Astrocyte of the spinal cord (primary cell): ENCODE measurements at regions not wholly inside any gene's neighbourhood (a gene's known extent, or its start where the extent isn't known, plus 50 kb on each side); places are given as distances from the start of the nearest gene placed in this dataset.

ENCODE experiments used
- DNase-seq: peaks from one replicate; pipeline ENCODE4 v3.0.0; 2011; ENCODE audit warnings: low read depth, low spot score
- H3K4me3 ChIP-seq: 2 replicates; pipeline ENCODE4 v1.5.1; 2011; ENCODE audit warnings: low read depth, mild to moderate bottlenecking, low read length, moderate library complexity
- in situ Hi-C: cut with HindIII; loops from 2 replicates; pipeline ENCODE4 v1.10.0; 2017; ENCODE audit warnings: low sequenced_read_pairs
- TF ChIP-seq, protein P1 (sequence below): IDR thresholded peaks from 2 replicates; pipeline ENCODE4 v1.5.1; 2012; ENCODE audit warnings: low read depth, mild to moderate bottlenecking, low read length, inconsistent platforms

DNA sequence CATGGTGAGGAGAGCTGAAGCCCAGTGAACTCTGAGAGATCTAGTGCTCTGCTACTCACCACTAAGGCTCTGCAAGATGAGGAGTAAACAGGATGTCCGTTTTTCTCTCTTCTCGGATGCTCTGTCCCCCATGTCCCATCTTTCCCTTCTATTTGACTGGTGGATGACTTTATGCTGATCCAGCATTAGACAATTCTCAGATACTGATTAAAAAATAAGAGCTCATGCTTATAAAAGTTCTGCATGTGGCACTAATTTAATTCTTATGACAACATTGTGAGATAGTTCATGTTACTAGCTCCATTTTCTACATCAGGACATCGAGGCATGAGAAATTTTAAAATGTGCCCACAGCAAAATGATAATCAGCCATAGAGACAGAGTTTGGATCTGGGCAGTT is 77.0 kb downstream of the HMHB1 start:
- H3K4me3 ChIP-seq: no peak overlapping the region
- in situ Hi-C loops: no loop called here
- no peak for DNase-seq
- TF ChIP-seq, protein P1, sequence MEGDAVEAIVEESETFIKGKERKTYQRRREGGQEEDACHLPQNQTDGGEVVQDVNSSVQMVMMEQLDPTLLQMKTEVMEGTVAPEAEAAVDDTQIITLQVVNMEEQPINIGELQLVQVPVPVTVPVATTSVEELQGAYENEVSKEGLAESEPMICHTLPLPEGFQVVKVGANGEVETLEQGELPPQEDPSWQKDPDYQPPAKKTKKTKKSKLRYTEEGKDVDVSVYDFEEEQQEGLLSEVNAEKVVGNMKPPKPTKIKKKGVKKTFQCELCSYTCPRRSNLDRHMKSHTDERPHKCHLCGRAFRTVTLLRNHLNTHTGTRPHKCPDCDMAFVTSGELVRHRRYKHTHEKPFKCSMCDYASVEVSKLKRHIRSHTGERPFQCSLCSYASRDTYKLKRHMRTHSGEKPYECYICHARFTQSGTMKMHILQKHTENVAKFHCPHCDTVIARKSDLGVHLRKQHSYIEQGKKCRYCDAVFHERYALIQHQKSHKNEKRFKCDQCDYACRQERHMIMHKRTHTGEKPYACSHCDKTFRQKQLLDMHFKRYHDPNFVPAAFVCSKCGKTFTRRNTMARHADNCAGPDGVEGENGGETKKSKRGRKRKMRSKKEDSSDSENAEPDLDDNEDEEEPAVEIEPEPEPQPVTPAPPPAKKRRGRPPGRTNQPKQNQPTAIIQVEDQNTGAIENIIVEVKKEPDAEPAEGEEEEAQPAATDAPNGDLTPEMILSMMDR: no peak

- in situ Hi-C loops: no loop called here
- H3K4me3 ChIP-seq: no peak overlapping the region
- TF ChIP-seq, protein P1: no peak
Measured at GRCh38 chr5:143889986-143890385, 78.0 kb downstream of the HMHB1 start.

DNA sequence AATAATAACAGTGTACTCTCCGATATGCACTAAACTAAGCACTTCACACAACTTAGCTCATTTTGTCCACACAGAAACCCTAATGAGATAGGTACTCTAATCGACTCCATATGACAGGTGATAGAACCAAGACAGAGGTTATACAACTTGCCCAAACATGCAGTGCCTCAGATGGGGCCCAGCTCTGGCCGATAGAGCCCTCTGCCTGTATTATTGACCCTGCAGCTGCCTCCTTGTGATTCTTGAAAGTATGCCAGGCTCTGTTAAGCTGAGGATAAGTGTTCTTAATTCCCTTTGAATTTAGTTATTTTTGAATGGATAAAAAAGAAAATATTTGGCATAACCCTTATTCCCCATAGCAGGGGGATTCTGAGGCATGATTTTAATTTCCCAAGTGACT is 78.5 kb downstream of the HMHB1 start:
- TF ChIP-seq, protein P1: no peak
- no peak for DNase-seq
- H3K4me3 ChIP-seq: no peak overlapping the region
- in situ Hi-C loops: no loop called here

More at GRCh38 chr5:143889986-143890385, 78.0 kb downstream of the HMHB1 start:
- no peak for DNase-seq

DNA sequence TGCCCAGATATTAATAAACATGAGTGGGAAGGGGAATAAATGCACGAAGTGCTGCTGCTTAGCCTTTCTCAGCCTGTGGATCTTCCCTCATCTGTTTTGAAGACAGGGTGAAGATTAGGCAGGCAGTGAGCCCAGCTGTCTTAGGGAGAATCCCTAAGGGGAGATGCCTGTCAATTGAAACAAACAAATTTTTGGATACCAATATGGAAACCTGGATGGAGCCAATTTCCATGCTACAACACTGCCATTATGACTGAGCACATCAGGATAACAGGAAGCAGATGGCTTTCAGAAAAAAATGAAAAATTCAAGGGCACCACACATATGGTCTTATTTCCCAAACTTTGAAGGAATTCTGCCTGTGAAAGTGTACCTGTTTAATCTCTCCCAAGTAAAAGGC is 80.3 kb downstream of the HMHB1 start:
- H3K4me3 ChIP-seq: no peak overlapping the region
- DNase-seq: no peak
- TF ChIP-seq, protein P1: no peak
- in situ Hi-C loops: no loop called here

DNA sequence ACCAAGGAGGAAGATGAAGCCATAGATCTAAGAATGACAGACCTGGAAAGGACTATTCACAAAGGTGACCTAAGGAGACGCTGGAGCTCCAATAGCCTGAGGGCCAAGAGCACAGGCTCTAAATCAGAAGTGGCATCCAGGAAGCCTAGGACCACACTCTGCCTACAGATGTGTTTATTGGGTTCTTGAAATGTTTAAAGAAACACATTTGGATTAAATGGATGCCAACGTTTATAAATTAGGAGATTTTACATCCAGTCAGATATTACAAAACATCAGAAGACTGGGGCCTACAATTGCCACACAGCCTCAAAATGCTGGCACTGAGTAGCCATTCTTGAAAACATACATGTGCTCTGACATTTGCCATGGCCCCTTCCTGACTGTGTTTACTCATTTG is 80.9 kb downstream of the HMHB1 start:
- no peak overlapping the region for H3K4me3 ChIP-seq
- TF ChIP-seq, protein P1: no peak
- DNase-seq: no peak
- in situ Hi-C loops: no loop called here

- in situ Hi-C loops: no loop called here
- TF ChIP-seq, protein P1: no peak
- no peak for DNase-seq
- H3K4me3 ChIP-seq: no peak overlapping the region
Measured at GRCh38 chr5:143893638-143894037, 81.7 kb downstream of the HMHB1 start.

GRCh38 chr5:143896516-143896915 is 84.6 kb downstream of the HMHB1 start:
- in situ Hi-C loops: no loop called here
- H3K4me3 ChIP-seq: no peak overlapping the region
- no peak for DNase-seq
- TF ChIP-seq, protein P1: no peak
